GM12873 (cell line): ENCODE measurements at regions not wholly inside any gene's neighbourhood (a gene's known extent, or its start where the extent isn't known, plus 50 kb on each side); places are given as distances from the start of the nearest gene placed in this dataset.

Experiments
- CTCF ChIP-seq: IDR thresholded peaks from 2 replicates; pipeline ENCODE4 v1.5.1; 2012; ENCODE audit warnings: low read depth, mild to moderate bottlenecking, moderate library complexity, low read length, control low read depth; ENCODE audit not compliant: insufficient read depth; ENCODE audit errors: missing control alignments

- TF ChIP-seq CTCF: no peak
Observed at GRCh38 chr5:68540798-68541590, 325.4 kb downstream of the PIK3R1 start.

DNA sequence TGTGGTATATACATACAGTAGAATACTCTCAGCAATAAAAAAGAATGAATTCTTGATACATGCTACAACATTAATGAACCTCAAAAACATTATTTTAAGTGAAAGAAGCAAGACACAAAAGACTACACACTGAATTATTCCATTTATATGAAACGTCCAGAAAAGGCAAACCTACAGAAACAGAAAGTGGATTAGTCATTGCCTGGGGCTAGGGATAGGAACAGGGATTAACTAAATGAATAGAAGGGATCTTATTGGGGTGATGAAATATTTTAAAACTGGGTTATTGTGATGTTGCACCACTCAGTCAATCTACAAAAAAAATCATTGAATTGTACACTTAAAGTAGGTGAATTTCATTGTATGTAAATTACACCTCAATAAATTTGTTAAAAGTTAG lies 326.7 kb downstream of the PIK3R1 start:
- no peak for TF ChIP-seq CTCF

DNA sequence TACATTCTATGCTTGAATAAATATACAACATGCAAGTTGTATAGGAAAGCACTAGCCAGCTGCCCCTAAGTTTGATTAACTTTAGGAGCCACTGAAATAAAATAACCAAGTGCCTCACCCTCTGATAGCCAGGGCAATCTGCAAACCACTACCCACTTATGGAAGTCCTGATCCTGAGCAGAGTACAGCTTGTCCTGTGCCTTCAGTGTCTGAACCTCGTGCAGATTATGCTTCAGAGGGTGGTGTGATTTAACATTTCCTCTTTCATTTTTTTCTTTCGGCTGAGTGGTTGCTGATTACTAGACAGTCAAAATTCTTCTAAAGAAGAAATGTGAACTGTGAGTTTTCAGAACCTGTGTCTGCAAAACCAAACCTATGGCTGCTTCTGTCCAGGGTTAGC lies 327.7 kb downstream of the PIK3R1 start:
- no peak for TF ChIP-seq CTCF

GRCh38 chr5:68544091-68544647 lies 328.6 kb downstream of the PIK3R1 start:
- TF ChIP-seq CTCF: no peak

DNA sequence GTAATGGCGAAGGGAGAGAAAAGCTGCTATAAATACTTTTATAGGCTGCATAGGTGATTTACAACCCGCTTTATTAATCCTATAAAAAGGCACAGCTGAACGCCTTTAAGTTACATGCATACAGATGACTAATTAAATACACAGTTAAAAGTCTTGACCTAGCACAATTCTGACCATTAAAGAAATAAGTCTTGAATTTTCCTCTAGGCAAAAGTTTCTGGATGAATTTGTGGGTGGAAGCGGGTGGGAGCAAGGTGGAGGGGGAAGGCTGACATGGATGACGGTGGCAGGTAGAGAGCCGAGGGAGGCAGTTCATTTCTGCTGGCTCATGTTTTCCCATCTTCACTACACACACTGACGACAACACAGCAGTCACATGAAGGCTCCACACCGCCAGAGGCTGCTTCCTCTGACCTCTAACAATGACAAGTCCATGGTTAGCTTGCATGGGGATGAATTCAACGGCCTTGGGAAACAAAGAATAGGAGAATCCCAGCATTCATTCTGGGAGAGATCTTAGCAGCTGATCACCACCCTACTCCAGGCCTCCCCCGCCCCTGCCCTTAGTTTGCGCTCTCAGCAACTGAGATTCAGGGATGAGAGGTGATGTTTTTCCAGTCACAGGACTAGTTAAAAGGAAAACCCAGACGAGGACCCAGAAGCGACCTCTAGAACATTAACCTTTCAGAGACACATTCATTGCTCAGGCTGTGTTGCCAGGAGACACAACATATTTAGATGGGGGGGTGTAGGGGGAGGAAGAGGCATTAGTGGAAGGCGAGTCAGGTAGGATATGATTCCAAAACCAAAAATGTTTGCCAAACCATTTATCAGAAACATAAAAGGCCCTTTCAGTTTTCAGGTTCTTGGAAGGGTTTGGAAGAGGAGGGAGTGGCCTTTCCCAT lies 329.3 kb downstream of the PIK3R1 start:
- TF ChIP-seq CTCF: no peak

DNA sequence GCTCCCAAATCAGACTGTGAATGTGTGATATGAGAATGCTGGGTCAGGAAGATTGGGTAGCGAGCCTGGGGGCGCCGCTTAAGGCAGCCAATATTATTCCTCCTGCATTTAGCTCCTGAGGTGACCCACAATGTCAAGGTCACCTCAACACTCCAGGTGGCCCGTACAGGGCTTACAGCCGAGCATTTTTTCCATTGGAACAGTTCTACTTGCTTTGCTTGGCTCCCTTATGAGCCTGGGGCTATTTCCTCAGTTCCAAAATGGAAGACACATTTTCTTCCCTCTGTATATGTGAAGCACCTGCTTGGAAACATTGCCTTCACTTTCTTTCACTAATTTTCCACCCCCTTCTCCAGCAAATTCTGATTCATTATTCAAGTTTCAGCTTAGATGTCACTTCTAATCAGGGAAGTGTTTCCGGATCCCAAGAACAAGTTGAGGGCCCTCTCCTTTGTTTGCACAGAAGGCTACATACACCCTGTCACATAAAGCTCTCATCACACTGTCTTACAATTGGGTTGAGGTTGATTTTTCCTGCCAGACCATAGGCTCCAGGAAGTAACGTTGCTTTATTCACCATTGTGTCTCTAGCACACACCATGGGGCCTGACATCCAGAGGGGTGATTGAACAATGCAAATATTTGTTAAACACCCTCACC lies 330.2 kb downstream of the PIK3R1 start:
- no peak for TF ChIP-seq CTCF
